H1 (cell line): ENCODE measurements at regions not wholly inside any gene's neighbourhood (a gene's known extent, or its start where the extent isn't known, plus 50 kb on each side); places are given as distances from the start of the nearest gene placed in this dataset.

ENCODE experiments used
- CTCF ChIA-PET: fragments of 300-600 bp; sonication (Branson Sonifier 250); formaldehyde crosslinking; loops from one replicate; lab custom pipeline; 2021; ENCODE audit not compliant: partially characterized antibody; lab: Charles Lee
- POLR2A ChIA-PET: fragments of 300-600 bp; sonication (Branson Sonifier 250); formaldehyde crosslinking; loops from one replicate; lab custom pipeline; 2021; ENCODE audit warnings: inconsistent platforms; ENCODE audit not compliant: partially characterized antibody; lab: Charles Lee
- DNase-seq, 2 experiments: peaks; one replicate each; pipeline versions ENCODE4 v3.0.0 to v3.0.0-alpha.2; 2010 to 2022; ENCODE audit warnings: low spot score in 2 of 2, low read depth in 1 of 2, mixed read lengths in 1 of 2
- FAIRE-seq: peaks from 2 replicates; lab custom pipeline; 2011; peaks lifted over from hg19 to GRCh38; lab: Jason Lieb, UNC
- H2AFZ ChIP-seq: 2 replicates; pipeline ENCODE4 v1.8.1; 2012; ENCODE audit warnings: low read length, inconsistent platforms
- H2AK5ac ChIP-seq: 2 replicates; pipeline ENCODE4 v1.6.1; 2013; ENCODE audit warnings: low read depth, low read length
- H2BK120ac ChIP-seq: replicated peaks from 2 replicates; pipeline ENCODE3; 2013; ENCODE audit warnings: low read depth, low read length, inconsistent platforms
- H2BK12ac ChIP-seq: 2 replicates; pipeline ENCODE4 v1.6.1; 2013; ENCODE audit warnings: low read depth, low read length
- H2BK15ac ChIP-seq: 2 replicates; pipeline ENCODE4 v1.6.1; 2013; ENCODE audit warnings: low read length
- H2BK20ac ChIP-seq: 2 replicates; pipeline ENCODE4 v1.6.1; 2013; ENCODE audit warnings: low read length
- H2BK5ac ChIP-seq: 2 replicates; pipeline ENCODE4 v1.6.1; 2013; ENCODE audit warnings: low read depth, low read length
- H3K14ac ChIP-seq: 2 replicates; pipeline ENCODE4 v1.6.1; 2013; ENCODE audit warnings: inconsistent platforms; ENCODE audit not compliant: insufficient read length
- H3K18ac ChIP-seq: 2 replicates; pipeline ENCODE4 v1.6.1; 2013; ENCODE audit warnings: low read length; ENCODE audit errors: extremely low read depth
- H3K23ac ChIP-seq: 2 replicates; pipeline ENCODE4 v1.6.1; 2013; ENCODE audit warnings: inconsistent platforms; ENCODE audit not compliant: insufficient read length
- H3K23me2 ChIP-seq: 2 replicates; pipeline ENCODE4 v1.6.1; 2013; ENCODE audit warnings: low read depth, low read length
- H3K27ac ChIP-seq: 2 replicates; pipeline ENCODE4 v1.6.1; 2011; ENCODE audit warnings: low read depth, low read length, inconsistent platforms
- H3K27me3 ChIP-seq, 4 experiments: replicated peaks in 1 of 4; 1 replicate in 1 of 4; 2 replicates in 3 of 4; pipeline versions ENCODE4 v1.6.1 to v1.8.1; 2011 to 2013; ENCODE audit warnings: low read length in 3 of 4, mild to moderate bottlenecking in 3 of 4, inconsistent platforms in 2 of 4, mixed read lengths in 2 of 4, moderate library complexity in 1 of 4; ENCODE audit not compliant: control insufficient read depth in 3 of 4, insufficient read depth in 3 of 4; ENCODE audit errors: extremely low read depth in 1 of 4
- H3K36me3 ChIP-seq, 4 experiments: 2 replicates each; pipeline versions ENCODE4 v1.6.1 to v1.8.1; 2011 to 2013; ENCODE audit warnings: mild to moderate bottlenecking in 4 of 4, low read length in 3 of 4, moderate library complexity in 2 of 4, control low read depth in 1 of 4, inconsistent platforms in 1 of 4; ENCODE audit not compliant: insufficient read depth in 4 of 4, control insufficient read depth in 2 of 4
- H3K4ac ChIP-seq: replicated peaks from 2 replicates; pipeline ENCODE3; 2013; ENCODE audit warnings: low read length, low read depth, mixed read lengths, inconsistent platforms; ENCODE audit not compliant: insufficient read length
- H3K4me1 ChIP-seq, 4 experiments: replicated peaks in 1 of 4; 1 replicate in 1 of 4; 2 replicates in 3 of 4; pipeline versions ENCODE4 v1.6.1 to v1.8.1; 2011 to 2013; ENCODE audit warnings: low read length in 3 of 4, inconsistent platforms in 2 of 4, mixed read lengths in 1 of 4; ENCODE audit not compliant: insufficient read depth in 4 of 4, control insufficient read depth in 3 of 4
- H3K4me2 ChIP-seq, 2 experiments: 2 replicates each; pipeline versions ENCODE4 v1.6.1 to v1.8.1; 2011 to 2013; ENCODE audit warnings: low read depth in 2 of 2, low read length in 2 of 2, control low read depth in 1 of 2, inconsistent platforms in 1 of 2, mild to moderate bottlenecking in 1 of 2; ENCODE audit not compliant: insufficient read depth in 1 of 2
- H3K4me3 ChIP-seq, 4 experiments: fragments of 200-600, 300-600 bp in 1 of 4; sonication (generic), shearing (Covaris generic), sonication (Bioruptor Twin) in 1 of 4; 2 replicates each; pipeline versions ENCODE4 v1.5.1 to v1.8.1; 2011 to 2016; ENCODE audit warnings: low read length in 4 of 4, low read depth in 3 of 4, control low read depth in 2 of 4, inconsistent platforms in 2 of 4, mild to moderate bottlenecking in 2 of 4, mixed read lengths in 1 of 4, moderate library complexity in 1 of 4; ENCODE audit not compliant: insufficient read depth in 2 of 4; ENCODE audit errors: extremely low read depth in 1 of 4
- H3K56ac ChIP-seq: replicated peaks from 2 replicates; pipeline ENCODE3; 2013; ENCODE audit warnings: low read depth, mild to moderate bottlenecking, mixed read lengths, low read length, inconsistent platforms; ENCODE audit not compliant: insufficient read length
- H3K79me1 ChIP-seq: 2 replicates; pipeline ENCODE4 v1.6.1; 2013; ENCODE audit warnings: low read depth, low read length, control low read depth
- H3K79me2 ChIP-seq, 2 experiments: 2 replicates each; pipeline versions ENCODE4 v1.6.1 to v1.8.1; 2012 to 2013; ENCODE audit warnings: low read length in 2 of 2, mild to moderate bottlenecking in 2 of 2, inconsistent platforms in 1 of 2; ENCODE audit not compliant: insufficient read depth in 2 of 2, control insufficient read depth in 1 of 2
- H3K9ac ChIP-seq, 4 experiments: replicated peaks in 1 of 4; 1 replicate in 1 of 4; 2 replicates in 3 of 4; pipeline versions ENCODE4 v1.6.1 to v1.8.1; 2011 to 2013; ENCODE audit warnings: low read depth in 3 of 4, low read length in 3 of 4, control low read depth in 2 of 4, mild to moderate bottlenecking in 2 of 4, moderate library complexity in 2 of 4, inconsistent platforms in 1 of 4; ENCODE audit errors: extremely low read depth in 1 of 4
- H3K9me3 ChIP-seq, 2 experiments: 2 replicates each; pipeline versions ENCODE4 v1.6.1 to v1.8.1; 2012 to 2013; ENCODE audit warnings: mild to moderate bottlenecking in 2 of 2, moderate library complexity in 2 of 2, control low read depth in 1 of 2, inconsistent platforms in 1 of 2, low read depth in 1 of 2, low read length in 1 of 2, mixed read lengths in 1 of 2; ENCODE audit not compliant: insufficient read depth in 2 of 2
- H4K20me1 ChIP-seq, 2 experiments: replicated peaks in 1 of 2; 2 replicates each; pipeline versions ENCODE3 to v1.8.1; 2011 to 2013; ENCODE audit warnings: inconsistent platforms in 2 of 2, low read length in 2 of 2, mild to moderate bottlenecking in 1 of 2; ENCODE audit not compliant: insufficient read depth in 2 of 2, control insufficient read depth in 1 of 2
- H4K5ac ChIP-seq: 2 replicates; pipeline ENCODE4 v1.6.1; 2013; ENCODE audit warnings: low read length, low read depth, mixed read lengths, inconsistent platforms; ENCODE audit not compliant: insufficient read length
- H4K8ac ChIP-seq: 2 replicates; pipeline ENCODE4 v1.8.0; 2013; ENCODE audit warnings: mild to moderate bottlenecking, moderate library complexity, low read length, inconsistent platforms; ENCODE audit not compliant: insufficient read depth; ENCODE audit errors: extremely low read depth
- H4K91ac ChIP-seq: replicated peaks from 2 replicates; pipeline ENCODE3; 2013; ENCODE audit warnings: low read length, mixed read lengths, inconsistent platforms; ENCODE audit not compliant: insufficient read length
- CHD1 ChIP-seq: IDR thresholded peaks from 2 replicates; pipeline ENCODE4 v1.6.1; 2012; ENCODE audit warnings: low read depth, low read length, improper control_type of control experiment
- CREB1 ChIP-seq: IDR thresholded peaks from 2 replicates; pipeline ENCODE4 v1.6.1; 2012; ENCODE audit warnings: inconsistent platforms
- POU5F1 ChIP-seq: IDR thresholded peaks from 2 replicates; pipeline ENCODE4 v1.6.1; 2011; ENCODE audit warnings: low read depth, mild to moderate bottlenecking, low read length, moderate library complexity
- RFX5 ChIP-seq: IDR thresholded peaks from 2 replicates; pipeline ENCODE4 v1.6.1; 2011; ENCODE audit warnings: low read depth, low read length, improper control_type of control experiment, borderline replicate concordance
- TAF1 ChIP-seq: IDR thresholded peaks from 2 replicates; pipeline ENCODE4 v1.6.1; 2011; ENCODE audit warnings: mild to moderate bottlenecking, low read depth, low read length
- TEAD4 ChIP-seq: IDR thresholded peaks from 2 replicates; pipeline ENCODE4 v1.6.1; 2012; ENCODE audit warnings: low read depth, low read length, inconsistent platforms, mixed read lengths
- WGBS, 2 experiments: shearing (Covaris generic) in 1 of 2; methylation state at CpG; one replicate each; pipeline versions ENCODE4 v1.1.6 to v1.1.7; 2013 to 2015; ENCODE audit warnings: low lambda C conversion rate in 2 of 2, mixed read lengths in 2 of 2, inconsistent platforms in 1 of 2, low coverage in 1 of 2, missing lambda C conversion rate in 1 of 2; ENCODE audit not compliant: insufficient replicate concordance in 2 of 2, insufficient coverage in 1 of 2, insufficient read length in 1 of 2; ENCODE audit errors: extremely low coverage in 1 of 2, missing lambda C conversion rate in 1 of 2; 5-methylcytosine and 5-hydroxymethylcytosine counted together
- TF ChIP-seq, protein P1 (sequence below): IDR thresholded peaks from 2 replicates; pipeline ENCODE4 v1.6.1; 2012; ENCODE audit warnings: inconsistent platforms

DNA sequence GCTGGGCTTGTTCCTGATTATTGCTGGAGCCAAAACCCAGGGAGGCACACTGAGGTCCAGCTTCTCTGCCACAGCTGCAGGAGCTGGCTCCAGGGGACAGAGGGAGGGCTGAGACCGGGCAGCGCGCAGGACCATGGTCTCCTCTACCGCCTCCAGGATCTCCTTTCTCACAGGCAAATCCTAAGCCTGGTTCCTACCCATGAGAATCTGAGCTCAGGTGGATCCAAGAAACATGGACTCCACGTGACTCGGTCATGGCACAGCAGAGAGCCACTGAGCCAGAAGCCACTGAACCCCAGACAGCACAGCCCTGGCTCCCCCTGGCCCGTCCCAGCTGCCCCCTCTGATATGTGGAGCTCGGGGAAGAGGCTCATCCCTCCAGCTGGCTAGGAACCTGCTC lies 653.4 kb upstream of the ID2 start:
- no peak overlapping the region for H3K4me3 ChIP-seq
- FAIRE-seq (no peak), DNase-seq (no peak)
- H3K27ac ChIP-seq, result no peak overlapping the region
- H3K79me2 ChIP-seq, result no peaks in the 10 kb centered on the region
- H3K23ac ChIP-seq, result no peak overlapping the region
- H2BK5ac ChIP-seq, result no peak overlapping the region
- no peak overlapping the region for H4K5ac ChIP-seq
- H3K9ac ChIP-seq, result no peak overlapping the region
- CTCF ChIA-PET, result no interaction called here
- H3K56ac ChIP-seq, result no peak overlapping the region
- H3K4me1 ChIP-seq, result no peaks in the 10 kb centered on the region
- H3K4ac ChIP-seq, result no peak overlapping the region
- POLR2A ChIA-PET, result no interaction called here
- no peak overlapping the region for H3K18ac ChIP-seq
- no peak overlapping the region for H2AK5ac ChIP-seq
- no peak overlapping the region for H2BK20ac ChIP-seq
- H2BK120ac ChIP-seq, result no peak overlapping the region
- no peaks in the 10 kb centered on the region for H3K79me1 ChIP-seq
- no peak overlapping the region; the same call in 1 of the 2 replicates for H4K8ac ChIP-seq
- no peak overlapping the region for H2BK15ac ChIP-seq
- no peak overlapping the region for H2AFZ ChIP-seq
- no peak overlapping the region for H2BK12ac ChIP-seq
- H4K91ac ChIP-seq, result no peak overlapping the region
- no peak overlapping the region for H3K4me2 ChIP-seq
- 84% methylated on average over 8 of the region's 8 CpGs; no CpG with 5 or more reads in 1 of the 2 experiments for WGBS, 2 experiments
- H3K14ac ChIP-seq, result no peak overlapping the region
- H3K9me3 ChIP-seq, result peaks cover 0 to 4% of the 10 kb centered on the region in 2 experiments; a peak in 1 of 4 replicates
- no peaks in the 10 kb centered on the region for H3K36me3 ChIP-seq
- no peaks in the 10 kb centered on the region for H4K20me1 ChIP-seq
- 0 out of 7 replicates have a peak, but pooled peaks cover 0 to 1% (median 0%) of the 10 kb centered on the region in 4 experiments for H3K27me3 ChIP-seq
- no peaks in the 10 kb centered on the region for H3K23me2 ChIP-seq
- no peak for TF ChIP-seq TEAD4
- no peak for TF ChIP-seq TAF1
- no peak for TF ChIP-seq CHD1
- no peak for TF ChIP-seq CREB1
- TF ChIP-seq RFX5, result no peak
- TF ChIP-seq POU5F1, result no peak
- TF ChIP-seq, protein P1, sequence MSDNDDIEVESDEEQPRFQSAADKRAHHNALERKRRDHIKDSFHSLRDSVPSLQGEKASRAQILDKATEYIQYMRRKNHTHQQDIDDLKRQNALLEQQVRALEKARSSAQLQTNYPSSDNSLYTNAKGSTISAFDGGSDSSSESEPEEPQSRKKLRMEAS, result no peak
